Parathyroid adenoma (tissue), 2 donors: ENCODE measurements at regions not wholly inside any gene's neighbourhood (a gene's known extent, or its start where the extent isn't known, plus 50 kb on each side); places are given as distances from the start of the nearest gene placed in this dataset.

ENCODE experiments used
- H2AFZ ChIP-seq: fragments of 300-600 bp; sonication (generic); one replicate; pipeline ENCODE4 v1.7.0; 2017; ENCODE audit warnings: antibody characterized with exemption, mild to moderate bottlenecking
- H3K27ac ChIP-seq: fragments of 300-600 bp; sonication (generic); one replicate; pipeline ENCODE4 v1.7.0; 2017
- H3K27me3 ChIP-seq: fragments of 300-600 bp; sonication (generic); one replicate; pipeline ENCODE4 v1.7.0; 2017; ENCODE audit warnings: low read length; ENCODE audit not compliant: control insufficient read depth, insufficient read depth
- H3K36me3 ChIP-seq: fragments of 300-600 bp; sonication (generic); one replicate; pipeline ENCODE4 v1.7.0; 2017; ENCODE audit warnings: low read length; ENCODE audit not compliant: control insufficient read depth, insufficient read depth
- H3K4me1 ChIP-seq: fragments of 300-600 bp; sonication (generic); one replicate; pipeline ENCODE4 v1.7.0; 2017; ENCODE audit warnings: control low read depth
- H3K4me2 ChIP-seq: fragments of 300-600 bp; sonication (generic); one replicate; pipeline ENCODE4 v1.7.0; 2017; ENCODE audit warnings: low read length
- H3K4me3 ChIP-seq: fragments of 300-600 bp; sonication (generic); one replicate; pipeline ENCODE4 v1.7.0; 2017; ENCODE audit warnings: low read depth, low read length
- H3K79me2 ChIP-seq: fragments of 300-600 bp; sonication (generic); one replicate; pipeline ENCODE4 v1.7.0; 2017; ENCODE audit warnings: control low read depth
- H3K9ac ChIP-seq: fragments of 300-600 bp; sonication (generic); one replicate; pipeline ENCODE4 v1.7.0; 2017; ENCODE audit warnings: mild to moderate bottlenecking
- H3K9me3 ChIP-seq: fragments of 300-600 bp; sonication (generic); one replicate; pipeline ENCODE4 v1.7.0; 2017; ENCODE audit warnings: low read length; ENCODE audit not compliant: control insufficient read depth
- TF ChIP-seq, protein P1 (sequence below): fragments of 300-600 bp; sonication (generic); IDR thresholded peaks from one replicate; pipeline ENCODE4 v1.7.0; 2017; ENCODE audit warnings: antibody characterized with exemption, mild to moderate bottlenecking
- donor health status: primary hyperparathyroidism.

DNA sequence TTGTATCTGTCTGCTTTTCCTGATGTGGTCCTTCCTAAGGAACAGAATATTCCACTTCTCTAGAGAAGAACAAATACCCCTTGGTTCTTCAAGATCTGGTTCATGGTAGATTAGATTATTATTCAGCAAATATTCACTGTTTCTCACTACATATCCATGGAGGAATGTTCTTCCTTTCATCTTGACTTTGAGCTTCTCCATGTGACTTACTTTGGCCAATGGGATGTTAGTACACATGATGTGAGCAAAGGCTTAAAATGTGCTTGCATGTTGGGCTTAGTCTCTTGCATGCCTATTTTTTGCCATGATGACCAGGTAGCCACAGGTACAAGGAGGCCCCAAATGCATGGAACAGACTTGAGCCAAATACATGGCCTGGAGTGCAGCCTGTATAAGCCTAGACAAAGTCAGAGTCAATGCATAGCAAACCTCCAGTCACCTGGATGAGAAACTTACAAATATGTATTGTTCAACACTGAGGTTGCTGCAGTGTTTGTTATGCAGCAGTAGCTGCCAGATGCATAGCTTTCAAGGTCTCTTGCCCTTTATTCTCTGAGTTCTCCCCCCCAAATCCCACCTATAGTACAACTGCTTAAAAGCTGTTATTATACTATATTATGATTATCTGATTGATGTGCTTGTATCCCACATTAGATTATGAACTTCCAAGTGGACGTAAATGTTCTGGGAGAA is 50.0 kb upstream of the CHD6 start:
- H2AFZ ChIP-seq: no peak overlapping the region
- no peaks in the 10 kb centered on the region for H3K79me2 ChIP-seq
- H3K27ac ChIP-seq: no peak overlapping the region
- H3K9me3 ChIP-seq: no peaks in the 10 kb centered on the region
- no peaks in the 10 kb centered on the region for H3K27me3 ChIP-seq
- H3K36me3 ChIP-seq: no peaks in the 10 kb centered on the region
- TF ChIP-seq, protein P1, sequence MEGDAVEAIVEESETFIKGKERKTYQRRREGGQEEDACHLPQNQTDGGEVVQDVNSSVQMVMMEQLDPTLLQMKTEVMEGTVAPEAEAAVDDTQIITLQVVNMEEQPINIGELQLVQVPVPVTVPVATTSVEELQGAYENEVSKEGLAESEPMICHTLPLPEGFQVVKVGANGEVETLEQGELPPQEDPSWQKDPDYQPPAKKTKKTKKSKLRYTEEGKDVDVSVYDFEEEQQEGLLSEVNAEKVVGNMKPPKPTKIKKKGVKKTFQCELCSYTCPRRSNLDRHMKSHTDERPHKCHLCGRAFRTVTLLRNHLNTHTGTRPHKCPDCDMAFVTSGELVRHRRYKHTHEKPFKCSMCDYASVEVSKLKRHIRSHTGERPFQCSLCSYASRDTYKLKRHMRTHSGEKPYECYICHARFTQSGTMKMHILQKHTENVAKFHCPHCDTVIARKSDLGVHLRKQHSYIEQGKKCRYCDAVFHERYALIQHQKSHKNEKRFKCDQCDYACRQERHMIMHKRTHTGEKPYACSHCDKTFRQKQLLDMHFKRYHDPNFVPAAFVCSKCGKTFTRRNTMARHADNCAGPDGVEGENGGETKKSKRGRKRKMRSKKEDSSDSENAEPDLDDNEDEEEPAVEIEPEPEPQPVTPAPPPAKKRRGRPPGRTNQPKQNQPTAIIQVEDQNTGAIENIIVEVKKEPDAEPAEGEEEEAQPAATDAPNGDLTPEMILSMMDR: no peak
- no peak overlapping the region for H3K4me3 ChIP-seq
- H3K4me1 ChIP-seq: peaks cover 3% of the 10 kb centered on the region
- H3K9ac ChIP-seq: no peak overlapping the region
- no peak overlapping the region for H3K4me2 ChIP-seq
